Body of pancreas (tissue), 4 donors: ENCODE measurements at regions not wholly inside any gene's neighbourhood (a gene's known extent, or its start where the extent isn't known, plus 50 kb on each side); places are given as distances from the start of the nearest gene placed in this dataset.

Experiments
- CTCF ChIP-seq, 7 experiments: fragments of 450-650 bp in 4 of 7; fragments of 200-600 bp in 3 of 7; sonication (generic) in 3 of 7; IDR thresholded peaks; one replicate each; pipeline ENCODE4 v1.5.1; 2016 to 2019; ENCODE audit warnings: antibody characterized with exemption in 7 of 7
- POLR2A ChIP-seq, 3 donors: fragments of 450-650 bp; IDR thresholded peaks; one replicate each; pipeline ENCODE4 v1.6.1; 2016; ENCODE audit warnings: antibody characterized with exemption in 3 of 3, mild to moderate bottlenecking in 2 of 3

GRCh38 chr2:16578081-16578480 lies 87.6 kb downstream of the CYRIA start:
- TF ChIP-seq CTCF (IDR thresholded peaks at IDR 0.05) = no peak
- no peak for TF ChIP-seq POLR2A (IDR thresholded peaks at IDR 0.05)
